DND-41 (cell line): ENCODE measurements at regions not wholly inside any gene's neighbourhood (a gene's known extent, or its start where the extent isn't known, plus 50 kb on each side); places are given as distances from the start of the nearest gene placed in this dataset.

ENCODE experiments used
- ATAC-seq: fragments of 200-7000 bp; cut with Tn5 transposase; 3 replicates; pipeline ENCODE4 v1.9.1; 2021; ENCODE audit warnings: low read depth; ENCODE audit not compliant: insufficient read depth
- DNase-seq: peaks from one replicate; pipeline ENCODE4 v3.0.0-alpha.2; 2020
- H2AFZ ChIP-seq: 2 replicates; pipeline ENCODE4 v1.6.0; 2012; ENCODE audit warnings: low read depth, low read length
- H3K27ac ChIP-seq: 2 replicates; pipeline ENCODE4 v1.5.1; 2012; ENCODE audit warnings: low read length, inconsistent platforms
- H3K27me3 ChIP-seq: fragments of 200-600 bp; sonication (generic); 2 replicates; pipeline ENCODE4 v1.6.0; 2012; ENCODE audit warnings: low read length, mild to moderate bottlenecking, inconsistent platforms; ENCODE audit not compliant: insufficient read depth, poor library complexity
- H3K36me3 ChIP-seq: 2 replicates; pipeline ENCODE4 v1.5.1; 2012; ENCODE audit warnings: low read length, inconsistent platforms; ENCODE audit not compliant: insufficient read depth
- H3K4me1 ChIP-seq: 2 replicates; pipeline ENCODE4 v1.5.1; 2012; ENCODE audit warnings: mild to moderate bottlenecking, low read length; ENCODE audit not compliant: insufficient read depth
- H3K4me2 ChIP-seq: 2 replicates; pipeline ENCODE4 v1.6.0; 2012; ENCODE audit warnings: mild to moderate bottlenecking, moderate library complexity, low read length, inconsistent platforms; ENCODE audit not compliant: insufficient read depth
- H3K4me3 ChIP-seq, 2 experiments: fragments of 200-600 bp in 1 of 2; shearing (Covaris generic) in 1 of 2; 2 replicates each; pipeline ENCODE4 v1.5.1; 2012 to 2016; ENCODE audit warnings: inconsistent platforms in 2 of 2, low read length in 2 of 2, mild to moderate bottlenecking in 2 of 2, low read depth in 1 of 2, moderate library complexity in 1 of 2
- H3K79me2 ChIP-seq: 2 replicates; pipeline ENCODE4 v1.6.0; 2012; ENCODE audit warnings: low read length, inconsistent platforms; ENCODE audit not compliant: insufficient read depth
- H3K9ac ChIP-seq: 2 replicates; pipeline ENCODE4 v1.6.0; 2012; ENCODE audit warnings: low read depth, mild to moderate bottlenecking, inconsistent platforms, low read length, moderate library complexity
- H3K9me3 ChIP-seq: 2 replicates; pipeline ENCODE4 v1.5.1; 2012; ENCODE audit warnings: low read length, moderate library complexity, mild to moderate bottlenecking, inconsistent platforms; ENCODE audit not compliant: insufficient read depth, severe bottlenecking
- H4K20me1 ChIP-seq: 2 replicates; pipeline ENCODE4 v1.6.0; 2012; ENCODE audit warnings: low read length; ENCODE audit not compliant: insufficient read depth
- EZH2 ChIP-seq: IDR thresholded peaks from 3 replicates; pipeline ENCODE4 v1.6.1; 2012; ENCODE audit warnings: borderline replicate concordance, low read depth, mild to moderate bottlenecking, moderate library complexity, low read length, inconsistent platforms; ENCODE audit not compliant: severe bottlenecking
- TF ChIP-seq, protein P1 (sequence below): IDR thresholded peaks from 2 replicates; pipeline ENCODE4 v1.5.1; 2012; ENCODE audit warnings: borderline replicate concordance, low read length, moderate library complexity, mild to moderate bottlenecking; ENCODE audit not compliant: poor library complexity, severe bottlenecking; ENCODE audit errors: extremely low read depth

DNA sequence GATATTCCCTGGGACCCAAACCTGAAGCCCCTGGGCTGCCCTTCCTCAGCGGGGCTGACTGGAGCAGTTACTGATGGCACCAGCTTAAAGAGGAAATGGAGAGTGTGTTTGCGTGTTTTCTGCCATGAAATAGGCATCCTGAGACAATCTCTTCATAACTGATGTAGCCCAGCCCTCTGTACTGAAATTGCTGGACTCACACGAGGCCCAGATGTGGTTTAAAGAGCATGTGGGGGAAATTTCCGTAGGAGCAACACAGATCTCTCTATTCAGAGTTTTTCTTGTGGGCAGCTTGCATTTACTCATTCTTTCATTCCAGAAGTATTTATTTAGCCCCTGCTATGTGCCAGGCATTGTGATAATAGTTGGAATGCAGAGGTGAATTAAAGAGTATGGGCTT is 782.1 kb upstream of the TBX3 start:
- Histone ChIP-seq H4K20me1 (no peaks in the 10 kb centered on the region), H3K4me3 (no peak overlapping the region), H3K9me3 (no peaks in the 10 kb centered on the region), H3K36me3 (no peaks in the 10 kb centered on the region), H3K9ac (no peak overlapping the region), H2AFZ (no peak overlapping the region), H3K27me3 (no peaks in the 10 kb centered on the region), H3K79me2 (no peaks in the 10 kb centered on the region), H3K4me2 (no peak overlapping the region), H3K4me1 (no peaks in the 10 kb centered on the region), H3K27ac (no peak overlapping the region)
- DNase-seq (no peak), ATAC-seq (no peak)
- TF ChIP-seq, protein P1, sequence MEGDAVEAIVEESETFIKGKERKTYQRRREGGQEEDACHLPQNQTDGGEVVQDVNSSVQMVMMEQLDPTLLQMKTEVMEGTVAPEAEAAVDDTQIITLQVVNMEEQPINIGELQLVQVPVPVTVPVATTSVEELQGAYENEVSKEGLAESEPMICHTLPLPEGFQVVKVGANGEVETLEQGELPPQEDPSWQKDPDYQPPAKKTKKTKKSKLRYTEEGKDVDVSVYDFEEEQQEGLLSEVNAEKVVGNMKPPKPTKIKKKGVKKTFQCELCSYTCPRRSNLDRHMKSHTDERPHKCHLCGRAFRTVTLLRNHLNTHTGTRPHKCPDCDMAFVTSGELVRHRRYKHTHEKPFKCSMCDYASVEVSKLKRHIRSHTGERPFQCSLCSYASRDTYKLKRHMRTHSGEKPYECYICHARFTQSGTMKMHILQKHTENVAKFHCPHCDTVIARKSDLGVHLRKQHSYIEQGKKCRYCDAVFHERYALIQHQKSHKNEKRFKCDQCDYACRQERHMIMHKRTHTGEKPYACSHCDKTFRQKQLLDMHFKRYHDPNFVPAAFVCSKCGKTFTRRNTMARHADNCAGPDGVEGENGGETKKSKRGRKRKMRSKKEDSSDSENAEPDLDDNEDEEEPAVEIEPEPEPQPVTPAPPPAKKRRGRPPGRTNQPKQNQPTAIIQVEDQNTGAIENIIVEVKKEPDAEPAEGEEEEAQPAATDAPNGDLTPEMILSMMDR, result no peak
- TF ChIP-seq EZH2, result no peak

DNA sequence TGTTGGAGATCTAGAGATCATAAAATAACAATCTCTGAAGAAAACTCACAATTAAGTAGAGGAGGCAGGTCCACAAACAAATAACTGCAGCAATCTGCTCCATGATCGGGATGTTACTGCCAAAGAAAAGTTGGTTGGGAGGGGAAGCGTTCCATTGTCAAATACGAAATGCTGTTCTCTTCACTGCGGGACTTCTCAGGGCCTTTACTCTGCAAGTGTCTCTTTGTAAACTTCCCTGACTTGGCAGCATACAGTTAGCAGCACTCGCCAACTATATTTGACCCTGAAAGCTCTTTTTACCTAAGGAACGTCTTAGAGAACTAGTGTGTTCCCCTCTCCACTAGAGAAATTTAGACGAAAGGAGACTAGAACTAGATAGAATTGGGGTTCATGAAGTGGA is 780.7 kb upstream of the TBX3 start:
- no peaks in the 10 kb centered on the region for H3K36me3 ChIP-seq
- H3K9me3 ChIP-seq, result no peaks in the 10 kb centered on the region
- TF ChIP-seq, protein P1, result no peak
- no peak for TF ChIP-seq EZH2
- H3K27ac ChIP-seq, result no peak overlapping the region
- ATAC-seq (no peak), DNase-seq (no peak)
- H4K20me1 ChIP-seq, result no peaks in the 10 kb centered on the region
- H3K4me1 ChIP-seq, result no peaks in the 10 kb centered on the region
- no peak overlapping the region for H3K4me3 ChIP-seq
- H3K4me2 ChIP-seq, result no peak overlapping the region
- no peaks in the 10 kb centered on the region for H3K79me2 ChIP-seq
- no peak overlapping the region for H3K9ac ChIP-seq
- no peaks in the 10 kb centered on the region for H3K27me3 ChIP-seq
- H2AFZ ChIP-seq, result no peak overlapping the region

DNA sequence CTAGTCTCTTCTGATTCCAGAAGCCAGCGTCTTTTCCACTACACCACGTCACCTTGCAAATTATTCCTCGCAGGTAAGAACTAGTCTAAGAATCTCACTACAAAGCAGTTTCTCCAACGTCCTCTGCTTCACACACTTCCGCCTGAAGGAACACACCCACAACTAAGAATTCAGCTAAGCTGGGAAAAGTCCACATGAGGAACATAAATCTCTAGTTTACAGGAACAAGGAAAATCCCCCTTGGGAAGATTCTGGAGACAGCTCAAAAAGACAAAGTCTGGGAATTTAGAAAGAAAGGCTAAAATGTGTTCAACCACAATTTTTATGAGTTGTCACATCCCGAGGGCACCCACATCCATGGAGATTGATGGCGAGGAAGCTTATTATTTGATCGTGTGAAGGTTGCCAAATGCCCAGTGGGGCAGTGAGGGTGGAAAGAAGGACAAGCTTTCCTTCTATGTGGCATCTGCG is 780.2 kb upstream of the TBX3 start:
- Histone ChIP-seq H3K27ac (no peak overlapping the region), H3K9ac (no peak overlapping the region), H3K36me3 (no peaks in the 10 kb centered on the region), H4K20me1 (no peaks in the 10 kb centered on the region), H3K4me2 (no peak overlapping the region), H3K4me3 (no peak overlapping the region), H3K9me3 (no peaks in the 10 kb centered on the region), H2AFZ (no peak overlapping the region), H3K27me3 (no peaks in the 10 kb centered on the region), H3K79me2 (no peaks in the 10 kb centered on the region), H3K4me1 (no peaks in the 10 kb centered on the region)
- TF ChIP-seq EZH2, result no peak
- TF ChIP-seq, protein P1, result no peak
- DNase-seq (no peak), ATAC-seq (no peak)

DNA sequence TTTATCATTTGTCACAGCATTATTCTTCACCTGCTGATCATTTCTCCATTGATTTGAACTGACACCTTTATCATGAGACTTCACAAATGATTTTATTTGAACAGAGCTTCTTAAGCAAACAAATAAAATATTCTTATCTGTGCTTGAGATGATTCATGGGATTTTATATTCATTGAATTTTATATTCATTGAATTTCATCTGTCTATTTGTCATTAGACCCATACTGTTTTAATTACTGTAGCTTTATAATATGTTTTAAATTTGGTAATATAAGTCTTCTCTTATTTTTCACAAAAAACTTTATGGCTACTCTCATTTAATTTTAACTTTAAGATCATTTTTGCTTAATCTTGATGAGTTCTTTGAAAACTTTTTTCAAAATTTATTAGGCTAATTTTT is 777.4 kb upstream of the TBX3 start:
- TF ChIP-seq EZH2, result no peak
- TF ChIP-seq, protein P1, result no peak
- H3K79me2 ChIP-seq, result no peaks in the 10 kb centered on the region

More for the DNA sequence above, 777.4 kb upstream of the TBX3 start:
- H2AFZ ChIP-seq, result no peak overlapping the region
- H3K4me2 ChIP-seq, result no peak overlapping the region
- no peaks in the 10 kb centered on the region for H3K27me3 ChIP-seq
- H3K4me1 ChIP-seq, result no peaks in the 10 kb centered on the region
- H3K9ac ChIP-seq, result no peak overlapping the region
- no peaks in the 10 kb centered on the region for H3K9me3 ChIP-seq
- H3K27ac ChIP-seq, result no peak overlapping the region
- no peaks in the 10 kb centered on the region for H4K20me1 ChIP-seq
- H3K36me3 ChIP-seq, result no peaks in the 10 kb centered on the region
- ATAC-seq (no peak), DNase-seq (no peak)
- H3K4me3 ChIP-seq, result no peak overlapping the region
